Middle frontal gyrus (tissue), 1 donor: ENCODE measurements at regions not wholly inside any gene's neighbourhood (a gene's known extent, or its start where the extent isn't known, plus 50 kb on each side); places are given as distances from the start of the nearest gene placed in this dataset.

Experiments
- DNase-seq: peaks from one replicate; pipeline ENCODE4 v3.0.0-alpha.2; 2015; ENCODE audit warnings: low spot score; ENCODE audit errors: extremely low spot score

GRCh38 chr1:69413129-69413528 is 154.6 kb upstream of the LRRC7 start:
- DNase-seq = no peak

GRCh38 chr1:69414574-69414973 is 153.1 kb upstream of the LRRC7 start:
- DNase-seq = no peak

- no peak for DNase-seq
Observed at GRCh38 chr1:69421286-69421685, 146.4 kb upstream of the LRRC7 start.

GRCh38 chr1:69425871-69426270 is 141.9 kb upstream of the LRRC7 start:
- no peak for DNase-seq

GRCh38 chr1:69426401-69426800 is 141.3 kb upstream of the LRRC7 start:
- DNase-seq = no peak

GRCh38 chr1:69433073-69433472 is 134.6 kb upstream of the LRRC7 start:
- no peak for DNase-seq

GRCh38 chr1:69436151-69436550 is 131.6 kb upstream of the LRRC7 start:
- DNase-seq = no peak

- no peak for DNase-seq
Observed at GRCh38 chr1:69438056-69438795, 129.5 kb upstream of the LRRC7 start.

GRCh38 chr1:69441496-69441895 is 126.2 kb upstream of the LRRC7 start:
- no peak for DNase-seq

- no peak for DNase-seq
Observed at GRCh38 chr1:69451196-69451595, 116.5 kb upstream of the LRRC7 start.

GRCh38 chr1:69455718-69456117 is 112.0 kb upstream of the LRRC7 start:
- no peak for DNase-seq

- no peak for DNase-seq
Observed at GRCh38 chr1:69459244-69459643, 108.5 kb upstream of the LRRC7 start.

GRCh38 chr1:69475021-69475420 is 92.7 kb upstream of the LRRC7 start:
- DNase-seq = no peak

GRCh38 chr1:69479734-69480133 is 88.0 kb upstream of the LRRC7 start:
- DNase-seq = no peak

- DNase-seq = no peak
Observed at GRCh38 chr1:69483246-69483645, 84.5 kb upstream of the LRRC7 start.

- DNase-seq = no peak
Observed at GRCh38 chr1:69485616-69486015, 82.1 kb upstream of the LRRC7 start.

GRCh38 chr1:69491416-69491815 is 76.3 kb upstream of the LRRC7 start:
- no peak for DNase-seq

- no peak for DNase-seq
Observed at GRCh38 chr1:69492286-69492685, 75.4 kb upstream of the LRRC7 start.

GRCh38 chr1:69494221-69494620 is 73.5 kb upstream of the LRRC7 start:
- DNase-seq = no peak

- no peak for DNase-seq
Observed at GRCh38 chr1:69497441-69498221, 70.1 kb upstream of the LRRC7 start.

GRCh38 chr1:69498711-69499110 is 69.0 kb upstream of the LRRC7 start:
- DNase-seq = no peak

GRCh38 chr1:69499203-69499803 is 68.4 kb upstream of the LRRC7 start:
- no peak for DNase-seq
